AG10803 (cell line): ENCODE measurements at regions not wholly inside any gene's neighbourhood (a gene's known extent, or its start where the extent isn't known, plus 50 kb on each side); places are given as distances from the start of the nearest gene placed in this dataset.

Experiments used
- DNase-seq: peaks from one replicate; pipeline ENCODE4 v3.0.0; 2010; ENCODE audit warnings: low read depth
- H3K4me3 ChIP-seq: 2 replicates; pipeline ENCODE4 v1.5.1; 2011; ENCODE audit warnings: mild to moderate bottlenecking, low read length, control low read depth
- CTCF ChIP-seq: conservative IDR thresholded peaks from 2 replicates; pipeline ENCODE4 v1.5.1; 2011; ENCODE audit warnings: mild to moderate bottlenecking, low read length, control low read depth, inconsistent platforms

GRCh38 chr1:224486801-224487583, 52.4 kb upstream of the WDR26 start:
- no peak for TF ChIP-seq CTCF

GRCh38 chr1:224488806-224489499, 54.4 kb upstream of the WDR26 start:
- DNase-seq: no peak
- no peak for TF ChIP-seq CTCF
- no peak overlapping the region for H3K4me3 ChIP-seq

More at GRCh38 chr1:224486801-224487583, 52.4 kb upstream of the WDR26 start:
- H3K4me3 ChIP-seq: no peak overlapping the region
- no peak for DNase-seq

GRCh38 chr1:224489534-224490365, 55.2 kb upstream of the WDR26 start:
- no peak for DNase-seq
- TF ChIP-seq CTCF: no peak
- H3K4me3 ChIP-seq: no peak overlapping the region

GRCh38 chr1:224490549-224491537, 56.2 kb upstream of the WDR26 start:
- no peak overlapping the region for H3K4me3 ChIP-seq
- TF ChIP-seq CTCF: no peak
- no peak for DNase-seq

- no peak for DNase-seq
- no peak overlapping the region for H3K4me3 ChIP-seq
- no peak for TF ChIP-seq CTCF
These were observed 57.4 kb upstream of the WDR26 start for GRCh38 chr1:224492015-224492414.

- DNase-seq: no peak
- TF ChIP-seq CTCF: no peak
- H3K4me3 ChIP-seq: no peak overlapping the region
These were observed 58.0 kb upstream of the WDR26 start for GRCh38 chr1:224492632-224493031.
